RWPE1 (cell line): ENCODE measurements at regions not wholly inside any gene's neighbourhood (a gene's known extent, or its start where the extent isn't known, plus 50 kb on each side); places are given as distances from the start of the nearest gene placed in this dataset.
A peak's percentile ranks its signal among the peaks of the same experiment; 100 is the strongest.

Experiments used
- CTCF ChIA-PET: fragments of 350-600 bp; sonication (Branson Sonifier 250); formaldehyde crosslinking; extraction: SDS; loops from one replicate; lab custom pipeline; 2021; lab: Yijun Ruan, JAX
- POLR2A ChIA-PET: fragments of 400-600 bp; formaldehyde crosslinking; extraction: SDS; loops from one replicate; lab custom pipeline; 2020; ENCODE audit warnings: antibody characterized with exemption; ENCODE audit not compliant: low non-redundant PET; lab: Yijun Ruan, JAX
- DNase-seq: peaks from one replicate; pipeline ENCODE4 v3.0.0; 2012; ENCODE audit warnings: low spot score
- H3K27ac ChIP-seq: fragments of 450-650 bp; 2 replicates; pipeline ENCODE4 v1.5.1; 2017
- CTCF ChIP-seq: fragments of 450-650 bp; conservative IDR thresholded peaks from 2 replicates; pipeline ENCODE4 v1.5.1; 2017; ENCODE audit warnings: low read depth, mild to moderate bottlenecking

DNA sequence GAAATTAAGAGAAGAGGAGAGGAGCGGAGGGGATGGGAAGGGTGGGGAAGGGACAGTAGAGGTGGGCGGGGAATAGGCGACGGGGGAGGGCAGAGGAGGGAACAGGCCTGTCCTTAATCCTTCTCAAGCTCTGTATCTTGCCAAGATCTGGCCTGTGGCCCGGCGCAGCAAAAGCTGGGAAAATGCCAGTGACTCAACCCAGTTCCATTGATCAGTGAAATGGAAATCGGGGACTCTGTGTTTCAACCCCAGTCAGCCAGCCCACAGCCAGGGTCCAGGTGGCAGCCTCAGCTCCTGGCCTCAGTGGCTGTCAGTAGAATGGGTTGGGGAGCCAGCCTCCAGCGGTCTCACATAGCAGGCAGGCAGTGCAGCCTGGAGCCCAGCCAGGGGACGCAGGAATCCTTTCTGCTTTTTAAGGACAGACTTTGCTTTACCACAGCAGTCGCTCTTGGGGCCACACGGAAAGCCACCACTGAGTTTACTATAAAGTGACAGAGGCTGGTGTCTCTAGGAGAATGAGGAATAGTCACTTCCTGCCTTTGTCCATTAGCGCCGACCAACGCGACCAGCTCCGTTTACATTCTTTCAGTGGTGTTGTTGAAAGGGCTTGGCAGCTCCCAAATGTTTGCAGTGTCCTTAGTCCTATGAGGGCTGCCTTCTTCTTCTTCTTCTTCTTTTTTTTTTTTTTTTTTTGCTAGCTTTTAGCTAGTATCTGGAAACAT, 128.0 kb downstream of the RIN2 start:
- H3K27ac ChIP-seq = peak overlapping the region; percentile 97
- DNase-seq = peak; percentile 70
- CTCF ChIA-PET = interaction anchor here (0.5 to 0.9 kb wide), 5 partner anchors 107 to 1707 kb away, joined by 3 to 6 read pairs (median 3); no protein-coding TSS in a partner anchor

GRCh38 chr20:19886661-19887288, 128.7 kb downstream of the RIN2 start:
- H3K27ac ChIP-seq = peak overlapping the region; percentile 97
- CTCF ChIA-PET = interaction anchor here (0.5 to 0.8 kb wide), 3 partner anchors 87 to 708 kb away, joined by 3 read pairs; no protein-coding TSS in a partner anchor
- DNase-seq = peak; percentile 62

More for the DNA sequence above, 128.0 kb downstream of the RIN2 start:
- POLR2A ChIA-PET = interaction anchor here (0.5 to 2.3 kb wide), 2 partner anchors 89 to 107 kb away, joined by 4 to 11 read pairs; no protein-coding TSS in a partner anchor
- TF ChIP-seq CTCF = no peak

DNA sequence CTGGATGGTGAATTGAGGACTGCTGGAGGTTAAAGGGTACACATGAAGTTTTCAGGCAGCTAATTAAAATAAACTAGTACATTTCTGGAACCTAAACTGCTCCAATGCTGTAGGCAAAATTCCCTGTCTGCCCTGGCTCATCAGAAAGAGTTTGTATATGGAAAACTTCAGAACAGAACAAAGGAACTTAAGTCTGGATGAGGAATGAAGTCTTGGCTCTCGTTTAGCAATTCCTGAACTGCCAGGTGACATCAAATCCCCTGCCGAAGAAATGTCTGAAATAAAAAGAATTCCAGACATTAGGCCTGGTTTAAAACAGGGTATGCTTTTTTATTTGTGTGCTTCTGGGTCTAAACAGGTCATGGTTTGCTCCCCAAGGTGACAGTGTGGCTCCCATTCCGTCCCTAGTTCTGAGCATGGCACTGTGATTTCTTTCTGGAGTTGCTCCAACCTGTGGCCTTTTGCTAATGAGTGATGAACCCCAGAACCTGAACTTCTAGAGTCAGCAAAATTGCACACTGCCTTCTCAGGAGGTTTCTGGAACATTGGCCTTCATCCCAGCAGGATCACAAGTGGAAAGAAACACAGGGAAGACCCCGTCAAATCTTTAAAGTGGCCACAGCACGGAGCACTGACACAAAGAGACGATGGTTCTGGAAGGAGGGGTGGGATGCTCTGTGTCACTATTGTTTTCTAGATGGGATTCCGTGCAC, 129.4 kb upstream of the NAA20 start:
- no peak for DNase-seq
- peak overlapping the region; percentile 97 for H3K27ac ChIP-seq
- ChIA-PET POLR2A (no interaction called here), CTCF (interaction anchor here (0.8 kb wide), 1 partner anchor 86 kb away, joined by 3 read pairs; no protein-coding TSS in a partner anchor)
- TF ChIP-seq CTCF = no peak

More at GRCh38 chr20:19886661-19887288, 128.7 kb downstream of the RIN2 start:
- no peak for TF ChIP-seq CTCF
- POLR2A ChIA-PET = interaction anchor here (2.3 kb wide), 1 partner anchor 89 kb away, joined by 11 read pairs; no protein-coding TSS in a partner anchor

DNA sequence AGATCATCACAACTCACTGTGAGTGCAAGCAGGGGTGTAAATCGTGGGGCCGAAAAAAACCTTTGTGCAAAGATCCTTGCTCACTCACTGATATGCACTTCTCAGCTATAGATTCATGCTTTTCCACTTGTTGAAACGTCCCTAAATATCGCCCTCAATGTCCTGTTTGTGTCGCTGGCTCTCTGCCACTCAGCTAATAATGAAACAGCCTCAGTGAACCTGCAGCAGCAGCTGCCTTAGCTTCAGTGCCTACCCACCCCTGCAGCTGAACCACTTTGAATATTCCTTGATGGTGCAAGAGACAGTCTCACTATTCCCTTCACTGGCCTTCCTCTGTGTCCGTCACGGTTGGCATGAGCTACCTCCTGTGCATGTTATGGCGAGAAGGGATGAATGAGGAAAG, 128.9 kb upstream of the NAA20 start:
- ChIA-PET CTCF (no interaction called here), POLR2A (no interaction called here)
- DNase-seq = no peak
- H3K27ac ChIP-seq = peak overlapping the region; percentile 97
- TF ChIP-seq CTCF = no peak

- POLR2A ChIA-PET = no interaction called here
- CTCF ChIA-PET = no interaction called here
- peak; percentile 38 for DNase-seq
Measured at GRCh38 chr20:19889011-19889953, 127.9 kb upstream of the NAA20 start.

More at GRCh38 chr20:19889011-19889953, 127.9 kb upstream of the NAA20 start:
- no peak for TF ChIP-seq CTCF
- peak overlapping the region; percentile 97 for H3K27ac ChIP-seq
